PC-9 (cell line): ENCODE measurements at regions not wholly inside any gene's neighbourhood (a gene's known extent, or its start where the extent isn't known, plus 50 kb on each side); places are given as distances from the start of the nearest gene placed in this dataset.

Experiments
- BruUV-seq: library from RNA; stranded (reverse); fragments of 400-500 nt; replicated peaks from 2 replicates; lab custom pipeline; 2021; lab: Mats Ljungman, UMichigan
- CTCF ChIA-PET: fragments of 300-600 bp; sonication (Branson Sonifier 250); formaldehyde crosslinking; loops from one replicate; lab custom pipeline; 2022; ENCODE audit warnings: antibody characterized with exemption; lab: Charles Lee
- POLR2A ChIA-PET: fragments of 300-600 bp; sonication (Branson Sonifier 250); formaldehyde crosslinking; loops from one replicate; lab custom pipeline; 2022; ENCODE audit warnings: antibody characterized with exemption; ENCODE audit not compliant: unreplicated experiment; lab: Charles Lee
- DNase-seq, 2 experiments: peaks; one replicate each; pipeline versions ENCODE4 v3.0.0 to v3.0.0-alpha.2; 2015 to 2022; ENCODE audit warnings: mixed read lengths in 1 of 2
- H2AFZ ChIP-seq: fragments of 200-600 bp; sonication (generic); 2 replicates; pipeline ENCODE4 v1.8.1; 2017; ENCODE audit warnings: antibody characterized with exemption
- H3F3A ChIP-seq: fragments of 200-600 bp; sonication (generic); 2 replicates; pipeline ENCODE4 v1.8.1; 2017; ENCODE audit warnings: antibody characterized with exemption, mild to moderate bottlenecking, low read depth; ENCODE audit not compliant: insufficient read depth
- H3K27ac ChIP-seq: fragments of 200-600 bp; sonication (generic); 2 replicates; pipeline ENCODE4 v1.6.1; 2016; ENCODE audit warnings: mixed run types
- H3K27me3 ChIP-seq: fragments of 200-600 bp; sonication (generic); 2 replicates; pipeline ENCODE4 v1.6.1; 2016; ENCODE audit warnings: low read depth, mixed run types; ENCODE audit not compliant: insufficient read depth
- H3K36me3 ChIP-seq: fragments of 200-600 bp; sonication (generic); 2 replicates; pipeline ENCODE4 v1.6.1; 2016; ENCODE audit warnings: low read depth, mixed run types
- H3K4me1 ChIP-seq: fragments of 200-600 bp; sonication (generic); replicated peaks from 2 replicates; pipeline ENCODE4 v1.6.1; 2016; ENCODE audit warnings: mixed run types; ENCODE audit not compliant: insufficient read depth
- H3K4me2 ChIP-seq: fragments of 200-600 bp; sonication (generic); 2 replicates; pipeline ENCODE4 v1.6.1; 2017; ENCODE audit warnings: mixed run types
- H3K4me3 ChIP-seq: fragments of 200-600 bp; sonication (generic); 2 replicates; pipeline ENCODE4 v1.6.1; 2016; ENCODE audit warnings: mixed run types
- H3K79me2 ChIP-seq: fragments of 200-600 bp; sonication (generic); 2 replicates; pipeline ENCODE4 v1.6.1; 2017; ENCODE audit warnings: low read depth, mixed run types
- H3K9me2 ChIP-seq: fragments of 200-600 bp; sonication (generic); 2 replicates; pipeline ENCODE4 v1.8.1; 2017; ENCODE audit warnings: mild to moderate bottlenecking; ENCODE audit not compliant: insufficient read depth
- H3K9me3 ChIP-seq: fragments of 200-600 bp; sonication (generic); 2 replicates; pipeline ENCODE4 v1.8.1; 2016; ENCODE audit warnings: low read depth; ENCODE audit not compliant: insufficient read depth
- H4K20me1 ChIP-seq: fragments of 200-600 bp; sonication (generic); 2 replicates; pipeline ENCODE4 v1.8.1; 2017; ENCODE audit not compliant: insufficient read depth
- CTCF ChIP-seq: fragments of 200-600 bp; sonication (generic); conservative IDR thresholded peaks from 2 replicates; pipeline ENCODE4 v1.6.1; 2017; ENCODE audit warnings: mixed run types, antibody characterized with exemption, mild to moderate bottlenecking, moderate library complexity
- EZH2 ChIP-seq: fragments of 200-600 bp; sonication (generic); IDR thresholded peaks from 2 replicates; pipeline ENCODE4 v1.8.0; 2017; ENCODE audit warnings: antibody characterized with exemption, low read depth
- intact Hi-C: fragments of 100-400 bp; cut with micrococcal nuclease; formaldehyde crosslinking; loops from one replicate; pipeline ENCODE4 v1.10.0; 2022; ENCODE audit not compliant: unreplicated experiment

- Histone ChIP-seq H4K20me1 (no peaks in the 10 kb centered on the region), H3K36me3 (no peaks in the 10 kb centered on the region), H3K9me3 (no peaks in the 10 kb centered on the region), H3K4me3 (no peak overlapping the region), H3F3A (no peaks in the 10 kb centered on the region), H3K27ac (no peak overlapping the region), H3K27me3 (no peaks in the 10 kb centered on the region), H3K4me1 (no peaks in the 10 kb centered on the region), H2AFZ (no peak overlapping the region), H3K79me2 (no peaks in the 10 kb centered on the region), H3K9me2 (no peaks in the 10 kb centered on the region), H3K4me2 (no peak overlapping the region)
- intact Hi-C loops = no loop called here
- TF ChIP-seq CTCF (no peak), EZH2 (no peak)
- BruUV-seq = no TSS peak
- ChIA-PET CTCF (no interaction called here), POLR2A (no interaction called here)
- no peak for DNase-seq
These were observed 1968.7 kb upstream of the FLRT2 start for GRCh38 chr14:83561261-83561660.

- no peak overlapping the region for H3K27ac ChIP-seq
- no peak for DNase-seq
- no peak overlapping the region for H2AFZ ChIP-seq
- intact Hi-C loops = no loop called here
- no peak overlapping the region for H3K4me3 ChIP-seq
- H4K20me1 ChIP-seq = no peaks in the 10 kb centered on the region
- H3K79me2 ChIP-seq = no peaks in the 10 kb centered on the region
- no TSS peak for BruUV-seq
- no peaks in the 10 kb centered on the region for H3K9me2 ChIP-seq
- TF ChIP-seq EZH2 (no peak), CTCF (no peak)
- H3K4me1 ChIP-seq = no peaks in the 10 kb centered on the region
- H3K36me3 ChIP-seq = no peaks in the 10 kb centered on the region
- H3K4me2 ChIP-seq = no peak overlapping the region
- ChIA-PET CTCF (no interaction called here), POLR2A (no interaction called here)
- H3K27me3 ChIP-seq = no peaks in the 10 kb centered on the region
- H3K9me3 ChIP-seq = no peaks in the 10 kb centered on the region
- no peaks in the 10 kb centered on the region for H3F3A ChIP-seq
These were observed 1963.4 kb upstream of the FLRT2 start for GRCh38 chr14:83566567-83566966.

- H4K20me1 ChIP-seq = no peaks in the 10 kb centered on the region
- no peaks in the 10 kb centered on the region for H3K4me1 ChIP-seq
- ChIA-PET CTCF (no interaction called here), POLR2A (no interaction called here)
- H3K36me3 ChIP-seq = no peaks in the 10 kb centered on the region
- no TSS peak for BruUV-seq
- no peak overlapping the region for H3K4me2 ChIP-seq
- H3K4me3 ChIP-seq = no peak overlapping the region
- no peaks in the 10 kb centered on the region for H3K9me2 ChIP-seq
- H3K9me3 ChIP-seq = no peaks in the 10 kb centered on the region
- no peak for DNase-seq
- H3F3A ChIP-seq = no peaks in the 10 kb centered on the region
- H3K27me3 ChIP-seq = no peaks in the 10 kb centered on the region
- intact Hi-C loops = no loop called here
- H3K27ac ChIP-seq = no peak overlapping the region
- H2AFZ ChIP-seq = no peak overlapping the region
- no peak for TF ChIP-seq EZH2
- no peak for TF ChIP-seq CTCF
- H3K79me2 ChIP-seq = no peaks in the 10 kb centered on the region
These were observed 1961.8 kb upstream of the FLRT2 start for GRCh38 chr14:83568141-83568540.
